Fibroblast of skin of scalp (primary cell): ENCODE measurements at regions not wholly inside any gene's neighbourhood (a gene's known extent, or its start where the extent isn't known, plus 50 kb on each side); places are given as distances from the start of the nearest gene placed in this dataset.
"Not testable (repeated sequence)": the region's sequence is repeated elsewhere in the genome, so short reads cannot be mapped to it uniquely, and the experiment has no call there.

ENCODE experiments used
- DNase-seq: peaks from one replicate; pipeline ENCODE4 v3.0.0-alpha.2; 2013

DNA sequence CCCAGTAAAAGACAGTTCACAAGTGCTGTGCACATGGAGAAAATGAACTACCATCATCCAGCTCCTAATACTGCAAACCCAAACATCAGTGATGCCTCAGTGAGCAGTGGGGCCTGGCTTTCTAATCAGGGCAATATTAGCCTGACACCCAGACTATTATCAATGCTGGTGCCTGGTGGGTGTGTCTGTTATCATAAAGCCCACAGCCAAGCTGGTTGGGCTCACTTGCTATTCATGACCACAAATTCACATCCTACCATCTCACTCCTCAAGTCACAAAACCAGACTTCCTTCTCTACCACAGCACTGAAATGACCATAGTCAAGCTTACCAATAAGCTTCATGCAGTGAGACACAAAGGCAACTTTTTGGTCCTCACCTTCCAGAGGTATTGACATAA is 180.8 kb upstream of the PLN start:
- DNase-seq = no peak

DNA sequence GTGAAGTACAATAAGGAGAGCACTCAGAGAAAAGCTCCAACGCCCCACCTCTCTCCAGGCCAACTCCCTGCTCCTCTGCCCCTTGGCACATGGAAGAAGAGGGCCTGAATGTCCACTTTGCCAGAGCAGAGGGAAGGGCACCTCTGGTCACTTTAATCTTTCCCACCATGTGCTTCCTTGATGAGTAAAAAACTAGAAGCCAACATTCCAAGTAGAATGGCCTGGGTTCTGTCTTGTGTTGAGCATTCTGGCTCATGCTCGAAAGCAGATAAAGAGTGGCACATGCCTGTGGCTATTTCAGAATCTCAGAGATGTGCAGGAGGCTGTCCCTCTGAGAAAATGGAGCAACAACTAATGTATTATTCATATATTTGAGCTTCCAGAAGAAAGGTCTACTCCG is 177.4 kb upstream of the PLN start:
- no peak for DNase-seq

DNA sequence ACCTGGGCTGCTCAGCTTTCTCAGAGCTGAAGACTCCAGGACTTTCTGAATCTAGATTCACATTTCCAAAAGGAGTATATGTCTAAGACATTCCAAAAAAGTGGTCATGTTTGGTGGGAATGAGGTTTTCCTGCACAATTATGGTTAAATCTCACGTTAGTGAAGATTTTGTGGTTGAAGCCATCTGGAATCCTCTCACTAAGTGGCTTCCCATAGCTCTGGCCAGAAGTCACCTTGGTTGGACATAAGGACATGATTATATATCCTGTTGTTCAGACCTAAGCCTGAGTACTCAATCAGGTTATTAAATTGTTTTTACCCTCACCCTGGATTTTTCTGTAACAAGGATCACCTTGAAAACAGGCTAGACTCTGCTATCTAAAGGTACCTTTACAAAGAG is 176.1 kb upstream of the PLN start:
- DNase-seq = no peak

DNA sequence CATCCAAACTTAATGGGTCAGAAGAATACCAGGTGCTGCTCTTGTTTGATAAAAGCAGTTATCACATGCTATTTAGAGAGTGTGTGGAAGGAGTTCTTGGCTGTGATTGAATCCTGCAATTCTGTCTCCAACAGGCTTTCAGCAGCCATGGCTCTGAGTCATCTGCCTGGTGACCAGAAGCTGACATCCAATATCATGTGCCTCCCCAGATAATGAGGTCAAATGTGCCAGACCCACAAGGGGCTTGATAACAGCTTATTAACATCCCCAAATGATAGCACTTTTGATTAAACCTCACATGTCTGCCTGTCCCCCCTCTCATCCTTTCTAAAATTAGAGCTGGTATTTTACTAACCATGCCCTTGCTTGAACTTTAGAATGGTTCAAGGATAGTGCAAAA is 175.7 kb upstream of the PLN start:
- DNase-seq = no peak

DNA sequence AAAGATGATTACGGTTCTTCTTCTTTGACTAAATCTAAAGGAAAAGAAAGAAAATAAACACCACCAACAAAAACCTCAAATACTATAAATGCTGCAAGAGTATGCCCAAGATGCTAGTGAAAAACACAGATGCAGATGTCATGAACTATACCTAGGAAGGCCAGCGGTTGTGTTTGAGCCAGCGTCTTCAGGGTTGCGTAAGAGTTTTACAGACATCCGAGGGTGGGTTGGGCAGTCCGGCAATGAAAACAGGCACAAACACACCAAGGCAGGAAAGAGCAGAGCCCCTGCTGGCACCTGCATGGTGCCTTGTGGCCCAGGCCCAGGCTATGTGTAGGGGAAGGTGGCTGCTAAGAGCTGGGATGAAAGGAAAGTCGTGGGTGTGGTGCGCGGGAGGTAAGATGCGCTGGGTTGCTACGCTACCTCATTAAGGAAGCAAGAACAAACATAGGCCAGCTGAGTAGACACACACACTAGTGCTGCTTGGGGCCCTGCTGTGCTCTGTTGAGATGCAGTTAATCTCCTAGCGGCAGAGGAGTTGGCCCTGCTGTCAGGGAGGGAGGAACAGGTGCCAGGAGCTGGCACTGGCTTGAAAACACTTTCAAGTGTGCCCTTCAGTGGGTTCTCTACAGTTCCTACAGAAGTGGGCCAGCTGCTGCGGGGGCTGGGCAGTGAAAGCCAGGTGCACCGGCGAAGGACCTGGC is 170.2 kb upstream of the PLN start:
- DNase-seq = no peak

DNA sequence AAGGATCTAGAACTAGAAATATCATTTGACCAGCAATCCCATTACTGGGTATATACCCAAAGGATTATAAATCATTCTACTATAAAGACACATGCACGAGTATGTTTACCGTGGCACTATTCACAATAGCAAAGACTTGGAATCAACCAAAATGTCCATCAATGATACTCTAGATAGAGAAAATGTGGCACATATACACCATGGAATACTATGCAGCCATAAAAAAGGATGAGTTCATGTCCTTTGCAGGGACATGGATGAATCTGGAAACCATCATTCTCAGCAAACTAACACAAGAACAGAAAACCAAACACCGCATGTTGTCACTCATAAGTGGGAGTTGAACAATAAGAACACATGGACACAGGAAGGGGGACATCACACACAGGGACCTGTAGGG is 167.5 kb upstream of the PLN start:
- DNase-seq = not testable (repeated sequence)

DNA sequence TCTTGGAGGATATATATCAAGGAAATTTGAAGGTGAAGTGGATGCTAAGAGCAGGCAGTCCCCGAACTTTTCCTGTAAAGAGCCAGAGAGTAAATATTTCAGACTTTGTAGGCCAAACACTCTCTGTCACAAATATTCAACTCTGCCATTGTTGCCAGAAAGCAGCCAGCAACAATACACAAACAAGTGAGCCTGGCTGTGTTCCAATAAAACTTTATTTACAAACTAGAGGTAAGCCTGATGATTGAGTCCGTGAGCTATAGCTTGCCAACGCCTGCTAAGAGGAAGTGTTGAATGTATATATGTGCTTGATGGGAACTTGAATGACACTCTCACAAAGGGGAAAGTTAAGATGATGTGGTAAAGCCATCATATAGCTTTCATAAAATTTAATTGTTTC is 166.0 kb upstream of the PLN start:
- DNase-seq = no peak

DNA sequence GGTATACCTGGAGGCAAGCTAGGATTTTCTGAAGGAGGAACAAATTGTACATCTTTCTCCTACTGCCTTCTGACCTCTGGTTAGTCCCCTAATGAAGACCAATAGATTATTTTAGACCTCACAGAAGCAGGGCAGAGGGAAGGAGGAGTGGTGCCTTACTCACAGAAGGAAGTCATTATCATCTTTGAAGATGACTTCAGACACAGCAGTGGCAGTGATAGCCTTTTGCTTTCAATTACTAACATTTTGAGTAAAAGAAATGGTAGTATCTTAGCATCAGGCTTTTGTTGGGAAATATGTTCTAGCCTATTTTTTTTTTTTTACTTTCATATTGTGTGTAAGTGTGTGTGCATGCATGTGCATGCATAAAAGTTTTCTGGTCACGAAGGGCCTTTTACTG is 164.2 kb upstream of the PLN start:
- DNase-seq = no peak

DNA sequence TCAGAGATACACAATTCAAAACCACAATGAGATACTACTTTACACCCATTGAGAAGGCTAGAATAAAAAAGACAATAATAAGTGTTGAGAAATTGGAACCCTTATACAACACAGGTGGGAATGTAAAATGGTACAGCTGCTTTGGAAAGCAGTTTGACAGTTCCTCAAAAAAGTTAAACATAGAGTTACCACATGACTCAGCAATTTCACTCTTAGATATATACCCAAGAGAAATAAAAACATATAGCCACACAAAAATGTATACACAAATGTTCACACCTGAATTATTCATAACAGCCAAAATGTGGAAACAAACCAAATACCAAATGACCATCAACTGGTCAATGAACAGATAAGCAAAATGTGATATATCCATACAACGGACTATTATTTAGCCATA is 161.1 kb upstream of the PLN start:
- DNase-seq = no peak

DNA sequence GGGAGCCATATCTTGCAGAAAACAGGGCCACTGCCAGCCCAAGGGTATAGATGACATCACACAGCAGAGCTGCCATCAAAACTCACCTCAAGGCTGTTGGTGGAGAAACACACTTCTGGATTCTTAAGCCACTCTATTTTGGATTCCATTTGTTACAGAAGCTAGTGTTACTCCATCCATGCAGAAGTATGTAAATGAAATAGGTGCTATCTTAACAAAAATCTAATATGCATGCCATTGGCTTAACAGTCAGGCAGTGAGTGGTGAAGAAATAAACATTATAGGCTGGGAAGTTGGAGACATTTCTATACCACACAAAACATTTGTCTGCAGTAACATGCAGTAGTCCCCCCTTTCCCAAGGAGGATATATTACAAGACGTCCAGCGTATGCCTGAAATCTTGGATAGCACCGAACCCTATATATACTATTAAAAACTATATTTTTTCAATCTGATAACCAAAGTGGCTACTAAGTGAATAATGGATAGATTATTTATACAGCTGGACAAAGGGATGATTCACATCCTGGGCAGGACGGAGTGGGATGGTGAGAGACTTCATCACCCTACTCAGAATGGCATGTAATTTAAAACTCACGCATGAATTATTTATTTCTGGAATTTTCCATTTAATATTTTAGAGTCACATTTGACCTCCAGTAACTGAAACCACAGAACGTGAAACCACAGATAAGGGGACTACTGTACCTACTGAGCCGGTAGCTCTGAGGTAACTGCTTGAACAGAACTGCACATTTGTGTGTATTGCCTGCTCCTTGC is 160.0 kb upstream of the PLN start:
- DNase-seq = peak; percentile 91

DNA sequence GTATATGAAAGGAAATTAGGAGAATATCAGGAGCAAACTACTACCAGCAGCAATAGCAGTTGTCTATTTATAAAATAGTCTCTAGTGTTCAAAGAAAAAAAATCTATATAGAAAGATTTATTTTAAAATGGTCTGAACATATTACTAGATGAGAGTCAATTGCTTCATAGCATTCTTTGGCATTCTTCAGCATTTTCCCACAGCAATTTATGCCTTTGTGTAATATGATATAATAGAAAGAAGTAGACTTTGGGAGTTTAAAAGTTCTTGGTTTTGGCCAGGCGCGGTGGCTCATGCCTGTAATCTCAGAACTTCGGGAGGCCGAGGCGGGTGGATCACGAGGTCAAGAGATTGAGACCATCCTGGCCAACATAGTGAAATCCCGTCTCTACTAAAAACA is 157.0 kb upstream of the PLN start:
- DNase-seq = peak; percentile 41

DNA sequence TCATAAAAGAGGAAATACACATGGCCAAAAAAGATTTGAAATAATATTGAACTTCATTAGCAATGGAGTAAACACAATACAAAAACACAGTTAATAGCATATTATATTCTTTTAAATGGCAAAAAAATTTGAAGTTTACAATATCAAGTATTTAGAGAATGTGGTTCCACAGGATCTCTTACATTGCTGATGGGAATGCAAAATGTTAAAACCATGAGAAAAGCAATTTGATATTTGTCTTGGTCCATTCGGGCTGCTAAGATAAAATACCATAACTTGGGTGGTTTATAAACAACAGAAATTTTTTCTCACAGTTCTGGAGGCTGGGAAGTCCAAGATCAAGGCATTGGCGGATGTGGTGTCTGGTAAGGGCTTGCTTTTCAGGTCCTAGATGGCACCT is 154.0 kb upstream of the PLN start:
- DNase-seq = no peak

DNA sequence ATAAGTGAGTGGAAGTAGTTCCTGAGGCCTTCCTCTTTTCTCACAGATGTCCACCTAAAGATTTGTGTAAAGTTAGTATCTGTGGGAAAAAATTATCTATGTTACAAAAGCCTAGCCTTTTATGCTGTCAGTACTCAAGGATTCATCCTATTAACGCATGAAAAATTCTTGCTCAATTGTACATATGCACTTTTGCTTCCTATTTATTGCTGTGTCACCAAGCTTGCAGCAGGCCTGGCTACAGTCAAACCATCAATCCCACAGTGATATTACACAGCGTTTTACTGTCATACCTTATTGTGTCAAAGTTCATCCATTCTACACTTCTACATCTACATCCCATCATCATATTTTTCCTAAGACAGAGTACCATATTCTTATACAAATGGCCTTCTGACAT is 151.1 kb upstream of the PLN start:
- DNase-seq = no peak

DNA sequence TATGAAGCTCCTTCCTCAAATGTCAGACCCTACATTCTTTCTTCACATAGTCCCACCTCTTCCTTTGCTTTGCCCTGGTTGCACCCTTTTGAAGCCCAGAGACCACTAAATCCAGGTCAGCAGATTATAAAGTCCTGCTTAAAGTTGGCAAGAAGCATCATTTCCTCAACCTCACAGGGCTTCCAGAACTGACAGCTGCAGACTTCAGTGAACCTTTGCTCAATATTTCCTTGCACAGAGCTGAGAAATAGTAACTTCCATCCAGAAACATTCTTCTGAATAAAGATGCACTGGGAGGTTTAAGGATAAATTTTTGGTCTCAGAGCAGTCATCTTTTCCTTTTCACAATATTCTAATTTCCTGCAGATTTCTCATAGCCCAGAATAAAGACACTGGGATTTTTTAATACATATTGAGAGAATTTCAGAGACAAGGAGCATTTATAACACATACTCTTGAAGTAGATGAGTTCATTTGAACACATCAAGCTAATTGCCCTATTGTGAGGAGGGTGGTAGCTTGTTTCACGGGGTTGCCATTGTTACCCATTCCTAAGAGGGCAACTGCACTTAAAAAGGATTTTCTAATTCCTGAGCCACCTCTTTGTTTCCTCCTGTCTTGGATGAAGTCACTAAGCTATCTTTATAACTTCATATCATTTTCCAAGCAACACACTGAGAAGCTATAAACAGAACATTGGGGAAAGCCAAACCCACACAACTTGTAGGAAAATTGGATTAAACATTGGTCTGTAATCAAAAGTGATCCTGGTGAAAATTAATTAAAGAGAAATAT is 150.2 kb upstream of the PLN start:
- no peak for DNase-seq

DNA sequence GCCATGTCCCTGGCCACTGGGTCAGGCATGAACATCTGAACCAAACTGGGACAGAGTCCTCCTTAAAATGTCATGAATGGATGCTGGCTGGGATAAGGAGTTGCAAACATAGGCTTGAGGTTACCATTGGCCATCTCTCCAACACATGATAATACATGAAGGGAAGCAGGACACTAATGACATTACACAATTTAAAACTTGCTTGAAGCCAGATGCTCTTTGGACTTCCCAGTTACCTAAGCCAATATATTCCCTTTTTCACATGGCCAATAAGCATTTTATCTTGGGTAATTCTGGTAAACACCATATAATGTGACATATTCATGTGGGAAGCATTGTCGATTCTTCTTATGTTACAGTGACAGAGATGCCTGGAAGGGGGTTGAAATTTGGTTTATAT is 148.0 kb upstream of the PLN start:
- DNase-seq = no peak

DNA sequence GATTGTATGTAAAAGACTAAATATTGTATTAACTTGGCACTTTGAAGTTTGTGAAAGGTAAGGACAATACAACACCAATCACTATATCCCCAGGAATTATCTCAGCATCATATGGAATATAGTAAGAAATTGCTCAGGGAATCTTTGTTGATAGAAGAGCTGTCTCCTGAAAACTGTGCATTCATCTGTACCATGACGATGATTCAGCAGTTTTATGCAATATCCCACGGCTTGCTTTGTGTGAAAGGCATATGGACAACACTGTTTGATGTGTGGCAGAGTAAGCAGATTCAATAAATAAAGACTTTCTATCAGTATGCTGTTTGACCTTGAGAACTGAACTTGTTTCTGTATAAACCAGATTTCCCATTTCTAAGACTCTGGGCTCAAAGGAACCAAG is 147.5 kb upstream of the PLN start:
- peak; percentile 42 for DNase-seq

DNA sequence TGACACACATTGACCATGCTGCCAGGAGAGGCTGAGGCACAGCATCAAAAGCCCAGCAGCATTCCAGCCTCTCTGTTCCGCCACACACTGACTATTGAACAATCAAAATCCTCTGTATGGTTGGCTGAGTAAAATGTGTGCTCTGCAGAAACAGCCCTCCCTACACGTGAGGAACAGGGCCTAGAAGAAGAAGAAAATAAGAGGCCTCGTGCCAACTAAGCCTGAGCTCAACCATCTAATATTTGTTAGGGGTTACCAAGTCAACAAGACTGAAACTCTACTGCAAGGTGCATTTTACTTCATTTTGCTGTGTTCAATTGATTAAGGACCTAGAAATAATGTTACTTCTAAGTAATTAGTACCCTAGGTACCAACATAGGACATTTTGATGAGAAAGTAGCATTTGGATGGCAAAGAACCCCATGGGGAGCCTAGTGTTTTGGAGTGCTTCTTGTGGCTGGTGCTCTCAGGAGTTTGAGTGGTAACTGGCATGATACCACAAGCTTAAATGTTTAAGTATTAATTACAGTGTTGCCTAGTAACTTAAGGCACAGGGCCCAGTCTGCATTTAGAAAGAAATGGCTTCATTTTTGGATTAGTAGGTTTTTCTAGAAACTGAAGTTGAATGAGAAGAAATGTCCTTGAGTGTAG is 146.6 kb upstream of the PLN start:
- DNase-seq = no peak

DNA sequence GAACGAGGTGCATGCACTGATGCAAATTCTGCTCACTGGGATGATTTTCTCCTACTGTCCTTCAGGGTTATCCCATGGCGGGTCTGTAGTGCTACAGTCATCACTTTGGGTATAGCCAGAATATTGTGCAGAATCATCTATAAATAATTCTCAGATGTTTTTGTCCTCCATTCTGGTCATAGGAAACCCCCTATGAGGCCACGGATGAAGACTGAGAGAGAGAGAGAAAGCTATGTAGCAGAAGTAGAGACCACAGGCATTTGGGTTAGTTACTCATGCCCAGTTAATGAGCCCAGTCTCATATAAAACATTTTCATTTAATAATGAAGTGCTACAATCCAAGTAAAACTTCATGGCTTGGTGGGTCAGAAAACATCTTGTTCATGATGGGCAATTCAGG is 145.1 kb upstream of the PLN start:
- DNase-seq = peak; percentile 57

DNA sequence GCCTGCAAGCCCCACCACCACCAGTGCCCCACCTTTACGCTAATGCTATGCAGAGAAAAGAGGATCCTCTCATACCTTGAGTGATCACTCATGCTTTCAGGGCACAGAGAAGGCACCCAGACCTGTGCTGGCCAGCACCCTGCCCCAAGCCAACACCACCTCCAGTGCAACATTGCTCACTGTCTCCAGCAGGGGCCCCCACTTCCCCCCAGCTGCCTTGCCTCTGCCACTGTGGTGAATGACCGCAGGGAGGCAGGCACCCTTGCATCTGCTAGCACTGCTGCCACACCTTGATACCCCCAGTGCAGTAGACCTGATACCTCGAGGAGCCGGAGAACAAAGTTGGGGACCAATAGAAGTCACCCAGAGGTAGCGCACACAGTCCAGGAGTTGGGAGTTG is 139.2 kb upstream of the PLN start:
- DNase-seq = no peak

DNA sequence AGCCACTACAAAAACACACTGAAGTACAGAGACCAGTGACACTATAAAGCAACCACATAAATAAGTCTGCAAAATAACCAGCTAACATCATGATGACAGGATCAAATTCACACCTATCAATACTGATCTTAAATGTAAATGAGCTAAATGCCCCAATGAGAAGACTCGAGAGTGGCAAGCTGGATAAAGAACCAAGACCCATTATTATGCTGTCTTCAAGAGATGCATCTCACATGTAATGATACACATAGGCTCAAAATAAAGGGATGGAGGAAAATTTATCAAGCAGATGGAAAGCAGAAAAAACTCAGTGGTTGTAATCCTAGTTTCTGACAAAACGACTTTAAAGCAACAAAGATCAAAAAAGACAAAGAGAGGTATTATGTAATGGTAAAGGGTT is 138.1 kb upstream of the PLN start:
- no peak for DNase-seq
